Hepatocyte (in vitro differentiated cells): ENCODE measurements at regions not wholly inside any gene's neighbourhood (a gene's known extent, or its start where the extent isn't known, plus 50 kb on each side); places are given as distances from the start of the nearest gene placed in this dataset.

Experiments
- DNase-seq: peaks from one replicate; pipeline ENCODE4 v3.0.0-alpha.2; 2016; ENCODE audit warnings: low spot score
- H2AFZ ChIP-seq: fragments of 200-600 bp; sonication (generic); 2 replicates; pipeline ENCODE4 v1.6.0; 2016; ENCODE audit warnings: antibody characterized with exemption, mild to moderate bottlenecking
- H3K27ac ChIP-seq: fragments of 200-600 bp; sonication (generic); 2 replicates; pipeline ENCODE4 v1.5.1; 2016; ENCODE audit warnings: mild to moderate bottlenecking
- H3K27me3 ChIP-seq: fragments of 200-600 bp; sonication (generic); 2 replicates; pipeline ENCODE4 v1.6.1; 2016
- H3K36me3 ChIP-seq: fragments of 200-600 bp; sonication (generic); replicated peaks from 2 replicates; pipeline ENCODE4 v1.5.1; 2016; ENCODE audit warnings: low read depth; ENCODE audit not compliant: insufficient read depth
- H3K4me1 ChIP-seq: fragments of 200-600 bp; sonication (generic); 2 replicates; pipeline ENCODE4 v1.5.1; 2016; ENCODE audit warnings: mild to moderate bottlenecking, moderate library complexity; ENCODE audit not compliant: insufficient read depth
- H3K4me2 ChIP-seq: fragments of 200-600 bp; sonication (generic); 2 replicates; pipeline ENCODE4 v1.6.0; 2016
- H3K4me3 ChIP-seq: fragments of 200-600 bp; sonication (generic); 2 replicates; pipeline ENCODE4 v1.5.1; 2016; ENCODE audit warnings: mild to moderate bottlenecking
- H3K79me2 ChIP-seq: fragments of 200-600 bp; sonication (generic); 2 replicates; pipeline ENCODE4 v1.6.0; 2017; ENCODE audit warnings: mild to moderate bottlenecking
- H3K9me2 ChIP-seq: fragments of 200-600 bp; sonication (generic); replicated peaks from 2 replicates; pipeline ENCODE4 v1.6.0; 2017; ENCODE audit warnings: mild to moderate bottlenecking; ENCODE audit not compliant: insufficient read depth
- H3K9me3 ChIP-seq: fragments of 200-600 bp; sonication (generic); 2 replicates; pipeline ENCODE4 v1.5.1; 2016; ENCODE audit warnings: low read depth, mild to moderate bottlenecking
- H4K20me1 ChIP-seq: fragments of 200-600 bp; sonication (generic); 2 replicates; pipeline ENCODE4 v1.6.0; 2016; ENCODE audit warnings: mild to moderate bottlenecking; ENCODE audit not compliant: insufficient read depth, poor library complexity, severe bottlenecking
- CTCF ChIP-seq: fragments of 200-600 bp; sonication (generic); IDR thresholded peaks from 2 replicates; pipeline ENCODE4 v1.5.1; 2016; ENCODE audit warnings: antibody characterized with exemption, mild to moderate bottlenecking; ENCODE audit not compliant: poor library complexity
- EZH2 ChIP-seq: fragments of 200-600 bp; sonication (generic); IDR thresholded peaks from 2 replicates; pipeline ENCODE4 v1.6.1; 2016; ENCODE audit warnings: antibody characterized with exemption, mild to moderate bottlenecking, borderline replicate concordance
- EZH2phosphoT487 ChIP-seq: fragments of 200-600 bp; sonication (generic); IDR thresholded peaks from one replicate; pipeline ENCODE4 v1.6.1; 2018; ENCODE audit warnings: antibody characterized with exemption, mild to moderate bottlenecking, low read depth, moderate library complexity; ENCODE audit not compliant: unreplicated experiment, severe bottlenecking
- WGBS: methylation state at CpG from one replicate; pipeline ENCODE4 v1.1.6; 2016; ENCODE audit warnings: low lambda C conversion rate; ENCODE audit errors: missing lambda C conversion rate; 5-methylcytosine and 5-hydroxymethylcytosine counted together

GRCh38 chr15:45743426-45744235 lies 108.8 kb downstream of the SQOR start:
- H3K9me2 ChIP-seq, result no peaks in the 10 kb centered on the region
- H3K79me2 ChIP-seq, result no peaks in the 10 kb centered on the region
- WGBS, result 66% methylated on average over 16 of the region's 16 CpGs
- no peaks in the 10 kb centered on the region for H3K36me3 ChIP-seq
- H3K9me3 ChIP-seq, result no peaks in the 10 kb centered on the region
- H4K20me1 ChIP-seq, result no peaks in the 10 kb centered on the region
- no peak overlapping the region for H2AFZ ChIP-seq
- DNase-seq, result no peak
- no peaks in the 10 kb centered on the region for H3K4me1 ChIP-seq
- TF ChIP-seq EZH2phosphoT487, result no peak
- no peak for TF ChIP-seq EZH2
- no peak overlapping the region for H3K4me2 ChIP-seq
- H3K27ac ChIP-seq, result no peak overlapping the region
- H3K27me3 ChIP-seq, result no peaks in the 10 kb centered on the region
- no peak overlapping the region for H3K4me3 ChIP-seq

GRCh38 chr15:45744236-45744589 lies 109.4 kb downstream of the SQOR start:
- DNase-seq, result no peak
- 94% methylated on average over 4 of the region's 4 CpGs for WGBS
- Histone ChIP-seq H3K27ac (no peak overlapping the region), H3K4me2 (no peak overlapping the region), H3K36me3 (no peaks in the 10 kb centered on the region), H3K9me3 (no peaks in the 10 kb centered on the region), H2AFZ (no peak overlapping the region), H3K4me1 (no peaks in the 10 kb centered on the region), H3K27me3 (no peaks in the 10 kb centered on the region), H3K9me2 (no peaks in the 10 kb centered on the region), H3K79me2 (no peaks in the 10 kb centered on the region), H4K20me1 (no peaks in the 10 kb centered on the region), H3K4me3 (no peak overlapping the region)
- no peak for TF ChIP-seq EZH2
- TF ChIP-seq EZH2phosphoT487, result no peak
- no peak for TF ChIP-seq CTCF

GRCh38 chr15:45747426-45747825 lies 112.6 kb downstream of the SQOR start:
- no peaks in the 10 kb centered on the region for H4K20me1 ChIP-seq
- H3K36me3 ChIP-seq, result no peaks in the 10 kb centered on the region
- no peak for DNase-seq
- no peak overlapping the region for H3K4me3 ChIP-seq
- H3K79me2 ChIP-seq, result no peaks in the 10 kb centered on the region
- WGBS, result 70% methylated on average over 3 of the region's 3 CpGs
- H2AFZ ChIP-seq, result no peak overlapping the region
- H3K9me3 ChIP-seq, result no peaks in the 10 kb centered on the region
- no peaks in the 10 kb centered on the region for H3K4me1 ChIP-seq
- TF ChIP-seq EZH2, result no peak
- no peak for TF ChIP-seq CTCF
- no peak for TF ChIP-seq EZH2phosphoT487
- no peak overlapping the region for H3K4me2 ChIP-seq
- no peaks in the 10 kb centered on the region for H3K9me2 ChIP-seq
- H3K27ac ChIP-seq, result no peak overlapping the region
- H3K27me3 ChIP-seq, result no peaks in the 10 kb centered on the region

- Histone ChIP-seq H3K9me3 (no peaks in the 10 kb centered on the region), H3K4me1 (no peaks in the 10 kb centered on the region)
- WGBS, result 72% methylated on average over 3 of the region's 3 CpGs
These were observed 116.8 kb downstream of the SQOR start for GRCh38 chr15:45751629-45752028.

More at GRCh38 chr15:45751629-45752028, 116.8 kb downstream of the SQOR start:
- H2AFZ ChIP-seq, result no peak overlapping the region
- no peaks in the 10 kb centered on the region for H3K9me2 ChIP-seq
- H3K27me3 ChIP-seq, result no peaks in the 10 kb centered on the region
- H3K4me3 ChIP-seq, result no peak overlapping the region
- no peak overlapping the region for H3K4me2 ChIP-seq
- H3K79me2 ChIP-seq, result no peaks in the 10 kb centered on the region
- H3K36me3 ChIP-seq, result no peaks in the 10 kb centered on the region
- DNase-seq, result no peak
- TF ChIP-seq CTCF, result no peak
- H3K27ac ChIP-seq, result no peak overlapping the region
- no peaks in the 10 kb centered on the region for H4K20me1 ChIP-seq
